WERI-Rb-1 (cell line): ENCODE measurements at regions not wholly inside any gene's neighbourhood (a gene's known extent, or its start where the extent isn't known, plus 50 kb on each side); places are given as distances from the start of the nearest gene placed in this dataset.

Experiments used
- DNase-seq: peaks from one replicate; pipeline ENCODE4 v3.0.0-alpha.2; 2020
- H3K27ac ChIP-seq: fragments of 250-450 bp; sonication (Bioruptor Pico); 2 replicates; pipeline ENCODE4 v1.5.1; 2020; ENCODE audit warnings: mild to moderate bottlenecking, moderate library complexity
- H3K27me3 ChIP-seq: fragments of 250-450 bp; sonication (Bioruptor Pico); 2 replicates; pipeline ENCODE4 v1.5.1; 2021; ENCODE audit warnings: mild to moderate bottlenecking, low read depth, moderate library complexity; ENCODE audit not compliant: insufficient read depth, severe bottlenecking
- H3K36me3 ChIP-seq: fragments of 250-450 bp; sonication (Bioruptor Pico); 2 replicates; pipeline ENCODE4 v1.5.1; 2020; ENCODE audit warnings: mild to moderate bottlenecking, moderate library complexity
- H3K4me3 ChIP-seq: 2 replicates; pipeline ENCODE4 v1.5.1; 2011; ENCODE audit warnings: low read depth, mild to moderate bottlenecking, control low read depth, low read length
- H3K9me3 ChIP-seq: fragments of 250-450 bp; sonication (Bioruptor Pico); 2 replicates; pipeline ENCODE4 v1.5.1; 2021; ENCODE audit warnings: mild to moderate bottlenecking, moderate library complexity; ENCODE audit not compliant: severe bottlenecking
- CTCF ChIP-seq: IDR thresholded peaks from 2 replicates; pipeline ENCODE4 v1.5.1; 2011; ENCODE audit warnings: low read depth, mild to moderate bottlenecking, control low read depth, inconsistent platforms, low read length

GRCh38 chr10:131683281-131683861, 217.4 kb upstream of the PPP2R2D start:
- DNase-seq, result no peak
- Histone ChIP-seq H3K27me3 (no peaks in the 10 kb centered on the region), H3K36me3 (no peaks in the 10 kb centered on the region), H3K4me3 (no peak overlapping the region), H3K9me3 (no peaks in the 10 kb centered on the region), H3K27ac (no peak overlapping the region)
- no peak for TF ChIP-seq CTCF

- no peaks in the 10 kb centered on the region for H3K36me3 ChIP-seq
- no peak overlapping the region for H3K4me3 ChIP-seq
- no peak for TF ChIP-seq CTCF
- no peak overlapping the region for H3K27ac ChIP-seq
- H3K27me3 ChIP-seq, result no peaks in the 10 kb centered on the region
- no peak for DNase-seq
- no peaks in the 10 kb centered on the region for H3K9me3 ChIP-seq
Observed at GRCh38 chr10:131683941-131684340, 216.9 kb upstream of the PPP2R2D start.

- Histone ChIP-seq H3K27me3 (no peaks in the 10 kb centered on the region), H3K9me3 (no peaks in the 10 kb centered on the region), H3K27ac (no peak overlapping the region), H3K36me3 (no peaks in the 10 kb centered on the region), H3K4me3 (no peak overlapping the region)
- DNase-seq, result no peak
- TF ChIP-seq CTCF, result no peak
Observed at GRCh38 chr10:131685007-131685406, 215.8 kb upstream of the PPP2R2D start.

GRCh38 chr10:131685576-131685975, 215.2 kb upstream of the PPP2R2D start:
- H3K4me3 ChIP-seq, result no peak overlapping the region

GRCh38 chr10:131686781-131687420, 213.9 kb upstream of the PPP2R2D start:
- DNase-seq, result no peak
- H3K36me3 ChIP-seq, result no peaks in the 10 kb centered on the region
- H3K27ac ChIP-seq, result no peak overlapping the region
- no peaks in the 10 kb centered on the region for H3K27me3 ChIP-seq
- no peak overlapping the region for H3K4me3 ChIP-seq
- no peaks in the 10 kb centered on the region for H3K9me3 ChIP-seq
- no peak for TF ChIP-seq CTCF

More at GRCh38 chr10:131685576-131685975, 215.2 kb upstream of the PPP2R2D start:
- Histone ChIP-seq H3K9me3 (no peaks in the 10 kb centered on the region), H3K36me3 (no peaks in the 10 kb centered on the region), H3K27me3 (no peaks in the 10 kb centered on the region), H3K27ac (no peak overlapping the region)
- TF ChIP-seq CTCF, result no peak
- DNase-seq, result no peak

- H3K36me3 ChIP-seq, result no peaks in the 10 kb centered on the region
- H3K4me3 ChIP-seq, result no peak overlapping the region
- no peak for DNase-seq
- H3K9me3 ChIP-seq, result no peaks in the 10 kb centered on the region
- no peaks in the 10 kb centered on the region for H3K27me3 ChIP-seq
- no peak overlapping the region for H3K27ac ChIP-seq
- no peak for TF ChIP-seq CTCF
Observed at GRCh38 chr10:131688304-131688703, 212.5 kb upstream of the PPP2R2D start.
